Endothelial cell of umbilical vein (primary cell): ENCODE measurements at regions not wholly inside any gene's neighbourhood (a gene's known extent, or its start where the extent isn't known, plus 50 kb on each side); places are given as distances from the start of the nearest gene placed in this dataset.

Source experiments
- BruUV-seq: library from RNA; stranded (reverse); fragments of 400-500 nt; replicated peaks from 2 replicates; lab custom pipeline; 2021; lab: Mats Ljungman, UMichigan
- CTCF ChIA-PET: fragments of 300-600, 350-600 bp; sonication (Branson Sonifier 250); formaldehyde crosslinking; loops from one replicate; lab custom pipeline; 2021; ENCODE audit warnings: antibody characterized with exemption, inconsistent platforms; lab: Charles Lee
- POLR2A ChIA-PET: fragments of 300-600, 350-600 bp; sonication (Branson Sonifier 250); formaldehyde crosslinking; loops from one replicate; lab custom pipeline; 2021; ENCODE audit warnings: antibody characterized with exemption, inconsistent platforms; lab: Charles Lee
- DNase-seq: peaks from one replicate; pipeline ENCODE4 v3.0.0-alpha.2; 2011; ENCODE audit warnings: low read depth, low spot score
- FAIRE-seq: peaks from 2 replicates; lab custom pipeline; 2011; peaks lifted over from hg19 to GRCh38; lab: Jason Lieb, UNC
- H2AFZ ChIP-seq: 2 replicates; pipeline ENCODE4 v1.6.0; 2012; ENCODE audit warnings: low read depth, low read length, control low read depth, inconsistent platforms
- H3K27ac ChIP-seq: 2 replicates; pipeline ENCODE4 v1.5.1; 2011; ENCODE audit warnings: low read depth, mild to moderate bottlenecking, control low read depth, low read length, moderate library complexity; ENCODE audit not compliant: insufficient read depth
- H3K27me3 ChIP-seq, 2 experiments: 2 replicates each; pipeline versions ENCODE4 v1.6.0 to v1.6.1; 2011; ENCODE audit warnings: low read length in 2 of 2, mixed read lengths in 1 of 2; ENCODE audit not compliant: control insufficient read depth in 2 of 2, insufficient read depth in 2 of 2
- H3K36me3 ChIP-seq, 2 experiments: 2 replicates in 1 of 2; 3 replicates in 1 of 2; pipeline ENCODE4 v1.5.1; 2011; ENCODE audit warnings: low read length in 2 of 2, mild to moderate bottlenecking in 1 of 2, moderate library complexity in 1 of 2; ENCODE audit not compliant: control insufficient read depth in 2 of 2, insufficient read depth in 2 of 2; ENCODE audit errors: extremely low read depth in 1 of 2
- H3K4me1 ChIP-seq: 3 replicates; pipeline ENCODE4 v1.5.1; 2011; ENCODE audit warnings: mild to moderate bottlenecking, low read length; ENCODE audit not compliant: control insufficient read depth, insufficient read depth; ENCODE audit errors: extremely low read depth
- H3K4me2 ChIP-seq: 2 replicates; pipeline ENCODE4 v1.6.1; 2011; ENCODE audit warnings: low read length, control low read depth, mixed read lengths; ENCODE audit not compliant: insufficient read depth
- H3K4me3 ChIP-seq, 3 experiments: fragments of 200-600 bp in 1 of 3; sonication (generic), shearing (Covaris generic) in 1 of 3; replicated peaks in 1 of 3; 2 replicates each; pipeline ENCODE4 v1.5.1; 2011 to 2016; ENCODE audit warnings: control low read depth in 3 of 3, low read length in 3 of 3, mild to moderate bottlenecking in 2 of 3, inconsistent platforms in 1 of 3, low read depth in 1 of 3, moderate library complexity in 1 of 3; ENCODE audit not compliant: insufficient read depth in 1 of 3
- H3K79me2 ChIP-seq: 2 replicates; pipeline ENCODE4 v1.6.0; 2012; ENCODE audit warnings: low read length, inconsistent platforms; ENCODE audit not compliant: control insufficient read depth, insufficient read depth
- H3K9ac ChIP-seq: replicated peaks from 2 replicates; pipeline ENCODE3; 2011; ENCODE audit warnings: low read length, control low read depth; ENCODE audit not compliant: insufficient read depth; ENCODE audit errors: extremely low read depth
- H3K9me1 ChIP-seq: replicated peaks from 3 replicates; pipeline ENCODE4 v1.6.0; 2011; ENCODE audit warnings: mild to moderate bottlenecking, low read length; ENCODE audit not compliant: control insufficient read depth, insufficient read depth; ENCODE audit errors: extremely low read depth
- H3K9me3 ChIP-seq: replicated peaks from 2 replicates; pipeline ENCODE4 v1.5.1; 2012; ENCODE audit warnings: low read length, inconsistent platforms; ENCODE audit not compliant: control insufficient read depth, insufficient read depth
- H4K20me1 ChIP-seq: replicated peaks from 2 replicates; pipeline ENCODE3; 2011; ENCODE audit warnings: mild to moderate bottlenecking, low read length; ENCODE audit not compliant: control insufficient read depth, insufficient read depth; ENCODE audit errors: extremely low read depth
- CTCF ChIP-seq, 2 donors: IDR thresholded peaks; 1 replicate in 1 of 2; 2 replicates in 1 of 2; pipeline ENCODE4 v1.5.1; 2011; ENCODE audit warnings: low read length in 2 of 2, mild to moderate bottlenecking in 2 of 2, moderate library complexity in 2 of 2, control low read depth in 1 of 2, inconsistent platforms in 1 of 2, low read depth in 1 of 2; ENCODE audit not compliant: insufficient read depth in 1 of 2; ENCODE audit errors: extremely low read depth in 1 of 2
- EZH2 ChIP-seq: IDR thresholded peaks from 2 replicates; pipeline ENCODE4 v1.6.1; 2012; ENCODE audit warnings: borderline replicate concordance, low read depth, mild to moderate bottlenecking, moderate library complexity, low read length, inconsistent platforms; ENCODE audit not compliant: severe bottlenecking
- FOS ChIP-seq: IDR thresholded peaks from 2 replicates; pipeline ENCODE4 v1.6.1; 2011; ENCODE audit warnings: mild to moderate bottlenecking, low read length, moderate library complexity, borderline replicate concordance; ENCODE audit not compliant: insufficient read depth
- GATA2 ChIP-seq: IDR thresholded peaks from 2 replicates; pipeline ENCODE4 v1.7.0; 2011; ENCODE audit warnings: low read depth, mild to moderate bottlenecking, moderate library complexity, mixed read lengths, low read length; ENCODE audit not compliant: insufficient read length, insufficient read depth
- JUN ChIP-seq: IDR thresholded peaks from 2 replicates; pipeline ENCODE4 v1.6.1; 2011; ENCODE audit warnings: borderline replicate concordance, low read depth; ENCODE audit not compliant: insufficient read length, insufficient read depth
- MYC ChIP-seq: IDR thresholded peaks from one replicate; pipeline ENCODE4 v1.6.1; 2011; ENCODE audit warnings: mild to moderate bottlenecking, low read depth, low read length
- POLR2A ChIP-seq: IDR thresholded peaks from 2 replicates; pipeline ENCODE4 v1.6.1; 2012; ENCODE audit warnings: low read depth, mild to moderate bottlenecking, control low read depth, low read length
- POLR2AphosphoS5 ChIP-seq: IDR thresholded peaks from 2 replicates; pipeline ENCODE4 v1.6.1; 2012; ENCODE audit warnings: low read depth, mild to moderate bottlenecking, control low read depth, low read length, moderate library complexity; ENCODE audit not compliant: insufficient read depth
- dilution Hi-C: fragments of 300-500 bp; cut with MboI; formaldehyde crosslinking; loops from one replicate; pipeline ENCODE4 v1.15.0; 2019; ENCODE audit warnings: low sequenced_read_pairs; ENCODE audit not compliant: extremely low pct_ligation_motif_present
- intact Hi-C: fragments of 100-400 bp; cut with micrococcal nuclease; formaldehyde crosslinking; loops from one replicate; pipeline ENCODE4 v1.10.0; 2022
- TF ChIP-seq, protein P1 (sequence below): IDR thresholded peaks from 2 replicates; pipeline ENCODE4 v1.6.1; 2011; ENCODE audit not compliant: insufficient read depth, insufficient read length

- DNase-seq: no peak
- H2AFZ ChIP-seq: no peak overlapping the region
- H3K27me3 ChIP-seq: no peaks in the 10 kb centered on the region
- BruUV-seq: no TSS peak
- no peaks in the 10 kb centered on the region for H3K9me3 ChIP-seq
- H3K27ac ChIP-seq: no peak overlapping the region
- H3K4me1 ChIP-seq: no peaks in the 10 kb centered on the region
- H3K4me3 ChIP-seq: no peak overlapping the region
- ChIA-PET CTCF (no interaction called here), POLR2A (no interaction called here)
- H4K20me1 ChIP-seq: no peaks in the 10 kb centered on the region
- H3K79me2 ChIP-seq: no peaks in the 10 kb centered on the region
- FAIRE-seq: no peak
- intact Hi-C loops: no loop called here
- H3K9ac ChIP-seq: no peak overlapping the region
- TF ChIP-seq CTCF (IDR thresholded peaks at IDR 0.05; ENCODE audit: extremely low read depth in 1 of 2, insufficient read depth in 1 of 2, low read depth in 1 of 2, low read length in 2 of 2) (no peak), GATA2 (no peak), FOS (no peak), POLR2A (no peak)
- TF ChIP-seq, protein P1, sequence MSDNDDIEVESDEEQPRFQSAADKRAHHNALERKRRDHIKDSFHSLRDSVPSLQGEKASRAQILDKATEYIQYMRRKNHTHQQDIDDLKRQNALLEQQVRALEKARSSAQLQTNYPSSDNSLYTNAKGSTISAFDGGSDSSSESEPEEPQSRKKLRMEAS: no peak
- H3K9me1 ChIP-seq: no peaks in the 10 kb centered on the region
- dilution Hi-C loops: no loop called here
- no peaks in the 10 kb centered on the region for H3K36me3 ChIP-seq
- no peak overlapping the region for H3K4me2 ChIP-seq
Measured at GRCh38 chr10:91153508-91153907, 67.0 kb upstream of the PCGF5 start.

DNA sequence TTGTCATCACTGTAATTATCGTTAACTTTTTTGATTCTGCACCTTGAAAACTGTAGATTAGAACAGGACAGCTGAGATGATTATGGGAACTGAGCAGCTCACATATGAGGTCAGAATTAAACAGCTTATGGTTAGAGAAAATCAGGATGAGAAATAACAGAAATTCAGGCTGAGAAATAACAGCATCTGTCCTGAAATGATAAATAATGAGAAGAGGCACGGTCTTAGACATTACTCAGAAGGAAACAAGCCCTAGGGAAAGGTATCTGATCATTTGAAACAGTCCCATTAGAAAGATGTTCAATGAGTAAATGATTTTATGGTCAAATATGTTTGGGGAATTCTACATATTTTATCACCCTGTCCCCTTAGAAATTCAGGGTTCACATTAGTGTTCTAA is 65.6 kb upstream of the PCGF5 start:
- BruUV-seq: no TSS peak
- Histone ChIP-seq H3K4me1 (no peaks in the 10 kb centered on the region), H4K20me1 (no peaks in the 10 kb centered on the region), H3K36me3 (no peaks in the 10 kb centered on the region), H2AFZ (no peak overlapping the region), H3K4me3 (no peak overlapping the region), H3K27me3 (no peaks in the 10 kb centered on the region), H3K9me1 (no peaks in the 10 kb centered on the region), H3K79me2 (no peaks in the 10 kb centered on the region), H3K4me2 (no peak overlapping the region), H3K27ac (no peak overlapping the region), H3K9ac (no peak overlapping the region), H3K9me3 (no peaks in the 10 kb centered on the region)
- intact Hi-C loops (no loop called here), dilution Hi-C loops (no loop called here)
- POLR2A ChIA-PET: no interaction called here
- CTCF ChIA-PET: interaction anchor here (0.9 to 1.0 kb wide), 3 partner anchors 9 to 31 kb away, joined by 3 to 4 read pairs (median 3); no protein-coding TSS in a partner anchor
- no peak for TF ChIP-seq MYC
- TF ChIP-seq POLR2A: no peak
- no peak for TF ChIP-seq EZH2
- TF ChIP-seq CTCF (IDR thresholded peaks at IDR 0.05; ENCODE audit: extremely low read depth in 1 of 2, insufficient read depth in 1 of 2, low read depth in 1 of 2, low read length in 2 of 2): no peak
- TF ChIP-seq, protein P1: no peak
- TF ChIP-seq JUN: no peak
- TF ChIP-seq POLR2AphosphoS5: no peak
- TF ChIP-seq GATA2: no peak
- no peak for TF ChIP-seq FOS
- DNase-seq: no peak
- no peak for FAIRE-seq
